Testis (tissue), 2 donors: ENCODE measurements at regions not wholly inside any gene's neighbourhood (a gene's known extent, or its start where the extent isn't known, plus 50 kb on each side); places are given as distances from the start of the nearest gene placed in this dataset.

Experiments
- DNase-seq: peaks from one replicate; pipeline ENCODE4 v3.0.0-alpha.2; 2019
- H3K27ac ChIP-seq, 2 donors: fragments of 200-600 bp; sonication (generic); one replicate each; pipeline ENCODE4 v1.5.1; 2019
- H3K27me3 ChIP-seq: fragments of 200-600 bp; sonication (generic); one replicate; pipeline ENCODE4 v1.5.1; 2019
- H3K36me3 ChIP-seq: fragments of 200-600 bp; sonication (generic); one replicate; pipeline ENCODE4 v1.5.1; 2017; ENCODE audit warnings: low read depth; ENCODE audit errors: missing control alignments
- H3K4me1 ChIP-seq: fragments of 200-600 bp; sonication (generic); one replicate; pipeline ENCODE4 v1.5.1; 2019
- H3K4me3 ChIP-seq, 2 donors: fragments of 200-600 bp; sonication (generic); one replicate each; pipeline ENCODE4 v1.5.1; 2017 to 2019
- H3K9me3 ChIP-seq: fragments of 200-600 bp; sonication (generic); one replicate; pipeline ENCODE4 v1.5.1; 2017
- CTCF ChIP-seq, 3 experiments: fragments of 450-650 bp in 2 of 3; fragments of 200-600 bp in 1 of 3; sonication (generic) in 1 of 3; IDR thresholded peaks; one replicate each; pipeline ENCODE4 v1.5.1; 2016 to 2019; ENCODE audit warnings: antibody characterized with exemption in 3 of 3, mild to moderate bottlenecking in 2 of 3, moderate library complexity in 1 of 3
- POLR2A ChIP-seq: fragments of 450-650 bp; IDR thresholded peaks from one replicate; pipeline ENCODE4 v1.6.1; 2017; ENCODE audit warnings: antibody characterized with exemption, mild to moderate bottlenecking, moderate library complexity
- WGBS, 2 donors: methylation state at CpG; one replicate each; pipeline ENCODE4 v1.1.5; 2018; 5-methylcytosine and 5-hydroxymethylcytosine counted together
- intact Hi-C: fragments of 100-400 bp; cut with DNase I; formaldehyde crosslinking; loops from one replicate; pipeline ENCODE4 v1.15.1; 2023; ENCODE audit warnings: low total_unique reads

- TF ChIP-seq CTCF (IDR thresholded peaks at IDR 0.05): no peak
- TF ChIP-seq POLR2A: no peak
- Histone ChIP-seq H3K36me3 (no peaks in the 10 kb centered on the region), H3K9me3 (no peaks in the 10 kb centered on the region), H3K4me1 (no peaks in the 10 kb centered on the region), H3K27ac (no peak overlapping the region), H3K27me3 (no peaks in the 10 kb centered on the region), H3K4me3 (no peak overlapping the region)
- no peak for DNase-seq
- intact Hi-C loops: no loop called here
- 81 to 82% methylated on average over 28 of the region's 28 CpGs for WGBS, 2 donors
Measured at GRCh38 chr5:3269395-3270169, 326.1 kb upstream of the IRX1 start.

GRCh38 chr5:3268760-3269330, 326.8 kb upstream of the IRX1 start:
- WGBS, 2 donors: 73% methylated on average over 5 to 9 of the region's 9 CpGs
- DNase-seq: no peak
- Histone ChIP-seq H3K4me1 (no peaks in the 10 kb centered on the region), H3K4me3 (no peak overlapping the region), H3K27ac (no peak overlapping the region), H3K9me3 (no peaks in the 10 kb centered on the region), H3K36me3 (no peaks in the 10 kb centered on the region), H3K27me3 (no peaks in the 10 kb centered on the region)
- no peak for TF ChIP-seq POLR2A
- no peak for TF ChIP-seq CTCF (IDR thresholded peaks at IDR 0.05)
- intact Hi-C loops: no loop called here

- Histone ChIP-seq H3K36me3 (no peaks in the 10 kb centered on the region), H3K4me3 (no peak overlapping the region), H3K4me1 (no peaks in the 10 kb centered on the region), H3K9me3 (no peaks in the 10 kb centered on the region), H3K27me3 (no peaks in the 10 kb centered on the region), H3K27ac (no peak overlapping the region)
- TF ChIP-seq CTCF (IDR thresholded peaks at IDR 0.05) (no peak), POLR2A (no peak)
- 74 to 94% methylated on average over 4 to 5 of the region's 5 CpGs for WGBS, 2 donors
- intact Hi-C loops: no loop called here
- DNase-seq: no peak
Measured at GRCh38 chr5:3266861-3267260, 328.8 kb upstream of the IRX1 start.

- no peak overlapping the region for H3K4me3 ChIP-seq
- H3K4me1 ChIP-seq: no peaks in the 10 kb centered on the region
- no peaks in the 10 kb centered on the region for H3K9me3 ChIP-seq
- H3K36me3 ChIP-seq: no peaks in the 10 kb centered on the region
- WGBS, 2 donors: 85 to 86% methylated on average over 6 of the region's 6 CpGs
- intact Hi-C loops: no loop called here
- no peak for DNase-seq
- no peak for TF ChIP-seq CTCF (IDR thresholded peaks at IDR 0.05)
- no peak for TF ChIP-seq POLR2A
- H3K27ac ChIP-seq: no peak overlapping the region
- H3K27me3 ChIP-seq: no peaks in the 10 kb centered on the region
Measured at GRCh38 chr5:3265936-3266335, 329.7 kb upstream of the IRX1 start.
